ENCODE measurements at regions not wholly inside any gene's neighbourhood (a gene's known extent, or its start where the extent isn't known, plus 50 kb on each side); places are given as distances from the start of the nearest gene placed in this dataset.

DNA sequence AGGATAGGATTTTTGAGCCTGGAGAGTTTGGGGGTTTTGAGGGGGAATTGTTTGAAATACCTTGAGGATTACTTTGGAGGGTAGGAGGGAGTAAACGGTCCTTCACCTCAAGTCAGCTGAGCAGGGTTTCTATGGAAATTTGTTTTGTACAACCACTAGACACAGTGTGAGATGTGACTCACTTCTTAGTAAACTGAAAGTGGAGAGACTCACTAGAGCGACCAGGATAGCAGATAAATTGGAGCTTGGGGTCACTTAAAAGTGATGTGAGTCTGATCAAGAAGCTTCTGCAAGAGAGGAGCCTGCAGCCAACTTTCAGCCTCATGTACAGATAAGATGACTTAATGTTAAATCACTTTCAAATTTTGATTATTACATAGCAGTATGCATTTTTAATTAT, 1945.9 kb upstream of the NUDT12 start:
- TF ChIP-seq, protein P1, sequence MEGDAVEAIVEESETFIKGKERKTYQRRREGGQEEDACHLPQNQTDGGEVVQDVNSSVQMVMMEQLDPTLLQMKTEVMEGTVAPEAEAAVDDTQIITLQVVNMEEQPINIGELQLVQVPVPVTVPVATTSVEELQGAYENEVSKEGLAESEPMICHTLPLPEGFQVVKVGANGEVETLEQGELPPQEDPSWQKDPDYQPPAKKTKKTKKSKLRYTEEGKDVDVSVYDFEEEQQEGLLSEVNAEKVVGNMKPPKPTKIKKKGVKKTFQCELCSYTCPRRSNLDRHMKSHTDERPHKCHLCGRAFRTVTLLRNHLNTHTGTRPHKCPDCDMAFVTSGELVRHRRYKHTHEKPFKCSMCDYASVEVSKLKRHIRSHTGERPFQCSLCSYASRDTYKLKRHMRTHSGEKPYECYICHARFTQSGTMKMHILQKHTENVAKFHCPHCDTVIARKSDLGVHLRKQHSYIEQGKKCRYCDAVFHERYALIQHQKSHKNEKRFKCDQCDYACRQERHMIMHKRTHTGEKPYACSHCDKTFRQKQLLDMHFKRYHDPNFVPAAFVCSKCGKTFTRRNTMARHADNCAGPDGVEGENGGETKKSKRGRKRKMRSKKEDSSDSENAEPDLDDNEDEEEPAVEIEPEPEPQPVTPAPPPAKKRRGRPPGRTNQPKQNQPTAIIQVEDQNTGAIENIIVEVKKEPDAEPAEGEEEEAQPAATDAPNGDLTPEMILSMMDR (optimal IDR thresholded peaks at IDR 0.05 in 1 of 3, IDR thresholded peaks at IDR 0.05 in 1 of 3, conservative IDR thresholded peaks at IDR 0.05 in 1 of 3; ENCODE audit: extremely low read depth in 1 of 3, insufficient read depth in 2 of 3, low read length in 3 of 3) = no peak
- no peak for TF ChIP-seq EZH2 (IDR thresholded peaks at IDR 0.05; ENCODE audit: low read length)
